SK-N-SH treated with all-trans-retinoic acid at 6 μM for 48 hours (cell line): ENCODE measurements at regions not wholly inside any gene's neighbourhood (a gene's known extent, or its start where the extent isn't known, plus 50 kb on each side); places are given as distances from the start of the nearest gene placed in this dataset.

Experiments used
- ATAC-seq: fragments of 200-7000 bp; cut with Tn5 transposase; 3 replicates; pipeline ENCODE4 v1.9.1; 2020; ENCODE audit warnings: mild to moderate bottlenecking, moderate library complexity
- BACH2 ChIP-seq: fragments of 250-450 bp; sonication (Bioruptor Pico); IDR thresholded peaks from 2 replicates; pipeline ENCODE4 v1.9.0; 2021; ENCODE audit warnings: mild to moderate bottlenecking, borderline replicate concordance
- CREB5 ChIP-seq: fragments of 250-450 bp; sonication (Bioruptor Pico); IDR thresholded peaks from 2 replicates; pipeline ENCODE4 v1.5.1; 2020; ENCODE audit warnings: low read depth, mild to moderate bottlenecking, moderate library complexity
- CSDC2 ChIP-seq: fragments of 250-450 bp; sonication (Bioruptor Pico); IDR thresholded peaks from 2 replicates; pipeline ENCODE4 v1.5.0; 2020; ENCODE audit warnings: mild to moderate bottlenecking, moderate library complexity
- ESRRG ChIP-seq: fragments of 250-450 bp; sonication (Bioruptor Pico); IDR thresholded peaks from 2 replicates; pipeline ENCODE4 v1.6.1; 2021; ENCODE audit warnings: mild to moderate bottlenecking
- GLIS3 ChIP-seq: fragments of 250-450 bp; sonication (Bioruptor Pico); IDR thresholded peaks from 2 replicates; pipeline ENCODE4 v1.5.0; 2020; ENCODE audit warnings: mild to moderate bottlenecking, moderate library complexity
- ISL1 ChIP-seq: fragments of 250-450 bp; sonication (Bioruptor Pico); IDR thresholded peaks from 2 replicates; pipeline ENCODE4 v2.1.2; 2022; ENCODE audit warnings: mild to moderate bottlenecking, moderate library complexity
- OSR1 ChIP-seq: fragments of 250-450 bp; sonication (Bioruptor Pico); IDR thresholded peaks from 2 replicates; pipeline ENCODE4 v1.8.0; 2022; ENCODE audit warnings: moderate library complexity, mild to moderate bottlenecking, inconsistent platforms
- PATZ1 ChIP-seq: fragments of 250-450 bp; sonication (Bioruptor Pico); IDR thresholded peaks from 2 replicates; pipeline ENCODE4 v1.8.0; 2020; ENCODE audit warnings: mild to moderate bottlenecking, moderate library complexity, borderline replicate concordance
- PPARA ChIP-seq: fragments of 250-450 bp; sonication (Bioruptor Pico); IDR thresholded peaks from 2 replicates; pipeline ENCODE4 v1.5.0; 2020; ENCODE audit warnings: mild to moderate bottlenecking, borderline replicate concordance
- RARB ChIP-seq: fragments of 250-450 bp; sonication (Bioruptor Pico); IDR thresholded peaks from 2 replicates; pipeline ENCODE4 v1.8.0; 2021; ENCODE audit warnings: mild to moderate bottlenecking, moderate library complexity
- SNAI2 ChIP-seq: fragments of 250-450 bp; sonication (Bioruptor Pico); IDR thresholded peaks from 2 replicates; pipeline ENCODE4 v1.5.0; 2020; ENCODE audit warnings: mild to moderate bottlenecking, moderate library complexity
- TCF4 ChIP-seq: fragments of 250-450 bp; sonication (Bioruptor Pico); IDR thresholded peaks from 2 replicates; pipeline ENCODE4 v1.8.0; 2021; ENCODE audit warnings: mild to moderate bottlenecking, moderate library complexity, borderline replicate concordance
- TOX ChIP-seq: fragments of 250-450 bp; sonication (Bioruptor Pico); IDR thresholded peaks from 2 replicates; pipeline ENCODE4 v1.8.0; 2021; ENCODE audit warnings: mild to moderate bottlenecking, moderate library complexity, borderline replicate concordance
- TSHZ2 ChIP-seq: fragments of 250-450 bp; sonication (Bioruptor Pico); IDR thresholded peaks from 2 replicates; pipeline ENCODE4 v1.5.0; 2020; ENCODE audit warnings: mild to moderate bottlenecking, moderate library complexity
- ZC3H10 ChIP-seq: fragments of 250-450 bp; sonication (Bioruptor Pico); IDR thresholded peaks from 2 replicates; pipeline ENCODE4 v1.5.1; 2021; ENCODE audit warnings: mild to moderate bottlenecking, moderate library complexity
- ZFP3 ChIP-seq: fragments of 250-450 bp; sonication (Bioruptor Pico); IDR thresholded peaks from 2 replicates; pipeline ENCODE4 v1.5.0; 2020; ENCODE audit warnings: mild to moderate bottlenecking, moderate library complexity
- ZFP30 ChIP-seq: fragments of 450-650 bp; formaldehyde crosslinking; IDR thresholded peaks from 2 replicates; pipeline ENCODE4 v1.5.0; 2022; ENCODE audit warnings: mild to moderate bottlenecking, moderate library complexity
- ZNF565 ChIP-seq: fragments of 450-650 bp; formaldehyde crosslinking; conservative IDR thresholded peaks from 2 replicates; pipeline ENCODE4 v1.5.0; 2020; ENCODE audit warnings: low read depth, mild to moderate bottlenecking, moderate library complexity
- ZNF70 ChIP-seq: fragments of 450-650 bp; formaldehyde crosslinking; IDR thresholded peaks from 2 replicates; pipeline ENCODE4 v1.5.0; 2020; ENCODE audit warnings: mild to moderate bottlenecking, moderate library complexity
- ZNF8 ChIP-seq: fragments of 450-650 bp; formaldehyde crosslinking; IDR thresholded peaks from 2 replicates; pipeline ENCODE4 v1.5.0; 2020; ENCODE audit warnings: mild to moderate bottlenecking, moderate library complexity

GRCh38 chr2:220946552-220946951 is 625.6 kb downstream of the EPHA4 start (continued):
- TF ChIP-seq ZC3H10 (CRISPR knock-in tag) (no peak), PATZ1 (no peak), ZNF70 (CRISPR knock-in tag) (no peak), TCF4 (no peak)

- no peak for TF ChIP-seq ISL1 (CRISPR knock-in tag)
- no peak for TF ChIP-seq ZC3H10 (CRISPR knock-in tag)
- TF ChIP-seq RARB = no peak
- no peak for TF ChIP-seq ZNF8
- no peak for TF ChIP-seq TOX (CRISPR knock-in tag)
- ATAC-seq = no peak
These were observed 623.5 kb downstream of the EPHA4 start for GRCh38 chr2:220948579-220948978.

- TF ChIP-seq ZNF8 (no peak), OSR1 (CRISPR knock-in tag) (no peak), CREB5 (no peak), SNAI2 (CRISPR knock-in tag) (no peak), TSHZ2 (CRISPR knock-in tag) (no peak), ZFP3 (CRISPR knock-in tag) (no peak), PATZ1 (no peak), CSDC2 (CRISPR knock-in tag) (no peak), TOX (CRISPR knock-in tag) (no peak), ISL1 (CRISPR knock-in tag) (no peak), RARB (no peak), PPARA (no peak), GLIS3 (CRISPR knock-in tag) (no peak), ZNF565 (CRISPR knock-in tag) (no peak), ESRRG (CRISPR knock-in tag) (no peak), ZNF70 (CRISPR knock-in tag) (no peak), BACH2 (CRISPR knock-in tag) (no peak), TCF4 (no peak), ZFP30 (CRISPR knock-in tag) (no peak)
- TF ChIP-seq, all 23 proteins: peak for 0
- ATAC-seq = no peak
These were observed 622.6 kb downstream of the EPHA4 start for GRCh38 chr2:220949466-220949865.

GRCh38 chr2:220955776-220956175 is 616.3 kb downstream of the EPHA4 start:
- no peak for ATAC-seq
- TF ChIP-seq ZFP3 (CRISPR knock-in tag) (no peak), ESRRG (CRISPR knock-in tag) (no peak)

- no peak for ATAC-seq
These were observed 615.7 kb downstream of the EPHA4 start for GRCh38 chr2:220956429-220956828.

More at GRCh38 chr2:220956429-220956828, 615.7 kb downstream of the EPHA4 start:
- no peak for TF ChIP-seq BACH2 (CRISPR knock-in tag)
- no peak for TF ChIP-seq PPARA
- TF ChIP-seq ISL1 (CRISPR knock-in tag) = no peak
- no peak for TF ChIP-seq TCF4
- TF ChIP-seq TSHZ2 (CRISPR knock-in tag) = no peak
- TF ChIP-seq OSR1 (CRISPR knock-in tag) = no peak
- no peak for TF ChIP-seq ZFP3 (CRISPR knock-in tag)
- no peak for TF ChIP-seq ZNF565 (CRISPR knock-in tag)
- no peak for TF ChIP-seq GLIS3 (CRISPR knock-in tag)
- no peak for TF ChIP-seq ZFP30 (CRISPR knock-in tag)
- TF ChIP-seq ZC3H10 (CRISPR knock-in tag) = no peak
- no peak for TF ChIP-seq PATZ1
